H9 (cell line): ENCODE measurements at regions not wholly inside any gene's neighbourhood (a gene's known extent, or its start where the extent isn't known, plus 50 kb on each side); places are given as distances from the start of the nearest gene placed in this dataset.

Experiments
- DNase-seq: peaks from one replicate; pipeline ENCODE4 v3.0.0-alpha.2; 2017
- H2AFZ ChIP-seq: one replicate; pipeline ENCODE4 v1.6.1; 2013; ENCODE audit warnings: mild to moderate bottlenecking, low read length, control low read depth, moderate library complexity
- H2AK5ac ChIP-seq: 2 replicates; pipeline ENCODE4 v1.6.1; 2013; ENCODE audit warnings: low read length, control low read depth, mixed read lengths; ENCODE audit not compliant: insufficient read length
- H2BK120ac ChIP-seq: one replicate; pipeline ENCODE4 v1.6.1; 2013; ENCODE audit warnings: low read depth, mild to moderate bottlenecking, low read length, control low read depth, inconsistent platforms; ENCODE audit not compliant: poor library complexity, severe bottlenecking
- H2BK12ac ChIP-seq: 2 replicates; pipeline ENCODE4 v1.6.1; 2013; ENCODE audit warnings: low read length, control low read depth, mixed read lengths, low read depth; ENCODE audit not compliant: insufficient read length
- H2BK15ac ChIP-seq: 2 replicates; pipeline ENCODE4 v1.6.1; 2013; ENCODE audit warnings: low read depth, low read length, control low read depth
- H2BK20ac ChIP-seq: one replicate; pipeline ENCODE4 v1.6.1; 2013; ENCODE audit warnings: low read depth, mild to moderate bottlenecking, low read length, control low read depth, inconsistent platforms; ENCODE audit not compliant: poor library complexity, severe bottlenecking
- H2BK5ac ChIP-seq: 2 replicates; pipeline ENCODE4 v1.6.1; 2013; ENCODE audit warnings: low read length, control low read depth, mixed read lengths; ENCODE audit not compliant: insufficient read length
- H3K14ac ChIP-seq: 2 replicates; pipeline ENCODE4 v1.6.1; 2013; ENCODE audit warnings: low read length, control low read depth; ENCODE audit not compliant: insufficient read depth
- H3K18ac ChIP-seq: 2 replicates; pipeline ENCODE4 v1.6.1; 2013; ENCODE audit warnings: low read depth, mild to moderate bottlenecking, mixed read lengths, low read length, control low read depth; ENCODE audit not compliant: insufficient read length
- H3K23ac ChIP-seq: 2 replicates; pipeline ENCODE4 v1.6.1; 2013; ENCODE audit warnings: low read length, control low read depth, mixed read lengths, low read depth; ENCODE audit not compliant: insufficient read length
- H3K23me2 ChIP-seq: 2 replicates; pipeline ENCODE4 v1.6.1; 2013; ENCODE audit warnings: low read depth, mild to moderate bottlenecking, mixed read lengths, low read length, control low read depth; ENCODE audit not compliant: insufficient read length, poor library complexity, severe bottlenecking
- H3K27ac ChIP-seq: 2 replicates; pipeline ENCODE4 v1.5.1; 2013; ENCODE audit warnings: low read length, control low read depth, mixed read lengths, low read depth; ENCODE audit not compliant: insufficient read length
- H3K27me3 ChIP-seq: 2 replicates; pipeline ENCODE4 v1.6.1; 2013; ENCODE audit warnings: low read length, control low read depth, inconsistent platforms; ENCODE audit not compliant: insufficient read depth
- H3K4ac ChIP-seq: 2 replicates; pipeline ENCODE4 v1.6.1; 2013; ENCODE audit warnings: low read depth, mild to moderate bottlenecking, control low read depth, inconsistent platforms, low read length, moderate library complexity
- H3K4me1 ChIP-seq: 2 replicates; pipeline ENCODE4 v1.6.1; 2013; ENCODE audit warnings: low read length, control low read depth, inconsistent platforms; ENCODE audit not compliant: insufficient read depth
- H3K4me2 ChIP-seq: 2 replicates; pipeline ENCODE4 v1.6.1; 2013; ENCODE audit warnings: low read length, control low read depth, mixed read lengths; ENCODE audit not compliant: insufficient read length, insufficient read depth
- H3K56ac ChIP-seq: 2 replicates; pipeline ENCODE4 v1.6.1; 2013; ENCODE audit warnings: low read depth, mild to moderate bottlenecking, mixed read lengths, low read length, control low read depth; ENCODE audit not compliant: insufficient read length
- H3K79me1 ChIP-seq: 2 replicates; pipeline ENCODE4 v1.6.1; 2013; ENCODE audit warnings: low read depth, mild to moderate bottlenecking, moderate library complexity, low read length, control low read depth, inconsistent platforms; ENCODE audit not compliant: insufficient read depth, poor library complexity, severe bottlenecking
- H3K79me2 ChIP-seq: 2 replicates; pipeline ENCODE4 v1.6.1; 2013; ENCODE audit warnings: low read length, control low read depth, inconsistent platforms; ENCODE audit not compliant: insufficient read depth
- H3K9ac ChIP-seq: 2 replicates; pipeline ENCODE4 v1.6.1; 2013; ENCODE audit warnings: low read length, control low read depth, mixed read lengths; ENCODE audit not compliant: insufficient read length; ENCODE audit errors: extremely low read depth
- H3K9me3 ChIP-seq: one replicate; pipeline ENCODE4 v1.6.1; 2013; ENCODE audit warnings: low read depth, low read length, inconsistent platforms; ENCODE audit not compliant: control insufficient read depth
- H3T11ph ChIP-seq: one replicate; pipeline ENCODE4 v1.6.1; 2013; ENCODE audit warnings: mild to moderate bottlenecking, low read length, control low read depth, inconsistent platforms
- H4K20me1 ChIP-seq: one replicate; pipeline ENCODE4 v1.6.1; 2013; ENCODE audit not compliant: control insufficient read depth, insufficient read length, insufficient read depth
- H4K5ac ChIP-seq: 2 replicates; pipeline ENCODE4 v1.6.1; 2013; ENCODE audit warnings: low read depth, mild to moderate bottlenecking, mixed read lengths, low read length, control low read depth; ENCODE audit not compliant: insufficient read length
- H4K8ac ChIP-seq: replicated peaks from 2 replicates; pipeline ENCODE4 v1.6.1; 2013; ENCODE audit warnings: low read length, control low read depth, mixed read lengths, low read depth; ENCODE audit not compliant: insufficient read length
- H4K91ac ChIP-seq: 2 replicates; pipeline ENCODE4 v1.6.1; 2013; ENCODE audit warnings: low read depth, mild to moderate bottlenecking, moderate library complexity, mixed read lengths, low read length, control low read depth; ENCODE audit not compliant: insufficient read length
- H3K27ac Mint-ChIP-seq, 3 experiments: 2 replicates in 2 of 3; 3 replicates in 1 of 3; pipeline ENCODE4 v1.8.0; 2020 to 2021; ENCODE audit warnings: mixed read lengths in 3 of 3, mild to moderate bottlenecking in 1 of 3, moderate library complexity in 1 of 3
- H3K27me3 Mint-ChIP-seq: 2 replicates; pipeline ENCODE4 v1.8.0; 2021; ENCODE audit warnings: low read depth, mild to moderate bottlenecking, moderate library complexity, mixed read lengths
- H3K36me3 Mint-ChIP-seq, 3 experiments: 2 replicates in 2 of 3; 3 replicates in 1 of 3; pipeline ENCODE4 v1.8.0; 2020 to 2021; ENCODE audit warnings: low read depth in 3 of 3, mixed read lengths in 3 of 3; ENCODE audit not compliant: insufficient read depth in 1 of 3
- H3K4me1 Mint-ChIP-seq, 2 experiments: 2 replicates each; pipeline ENCODE4 v1.8.0; 2020; ENCODE audit warnings: mixed read lengths in 2 of 2
- H3K4me3 Mint-ChIP-seq, 2 experiments: 2 replicates in 1 of 2; 3 replicates in 1 of 2; pipeline ENCODE4 v1.8.0; 2020 to 2021; ENCODE audit warnings: mild to moderate bottlenecking in 2 of 2, mixed read lengths in 2 of 2, moderate library complexity in 1 of 2
- H3K9me3 Mint-ChIP-seq, 2 experiments: 2 replicates in 1 of 2; 3 replicates in 1 of 2; pipeline ENCODE4 v1.8.0; 2020; ENCODE audit warnings: mild to moderate bottlenecking in 2 of 2, mixed read lengths in 2 of 2, moderate library complexity in 1 of 2
- WGBS: extraction: QIAGEN DNeasy Blood & Tissue Kit; methylation state at CpG from one replicate; pipeline ENCODE4 v1.1.7; 2013; ENCODE audit warnings: missing lambda C conversion rate, low lambda C conversion rate, mixed read lengths; ENCODE audit not compliant: insufficient read length; ENCODE audit errors: extremely low coverage; 5-methylcytosine and 5-hydroxymethylcytosine counted together
- TF ChIP-seq, protein P1 (sequence below): fragments of 200-600 bp; sonication (generic); conservative IDR thresholded peaks from 3 replicates; pipeline ENCODE4 v1.8.0; 2021; ENCODE audit warnings: antibody characterized with exemption, mild to moderate bottlenecking

DNA sequence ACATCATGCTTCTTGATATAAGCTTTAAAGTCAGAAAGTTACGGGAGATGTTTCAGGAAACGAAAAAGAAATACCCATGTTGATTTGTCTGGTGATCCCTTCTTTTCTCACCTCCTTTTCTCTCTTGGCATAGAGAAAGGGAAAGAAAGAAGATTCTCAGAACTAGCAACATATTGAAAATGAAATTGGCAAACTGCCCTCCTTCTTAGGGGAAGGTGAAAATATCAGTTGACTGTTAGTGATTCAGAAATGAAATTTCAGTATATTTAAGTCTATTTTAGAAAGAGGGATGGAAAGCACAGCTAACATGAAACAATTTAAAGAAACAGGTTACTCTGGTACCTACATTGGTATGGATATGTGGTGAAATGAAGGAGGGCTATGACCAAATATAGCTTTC is 918.1 kb downstream of the METTL15 start:
- no peak overlapping the region for H3T11ph ChIP-seq
- H3K27ac ChIP-seq = no peak overlapping the region
- no peak overlapping the region for H4K5ac ChIP-seq
- no peak overlapping the region for H3K4me2 ChIP-seq
- Mint-ChIP-seq H3K36me3 (peaks cover 6 to 17% (median 11%) of the 10 kb centered on the region in 3 experiments; a peak in 6 of 7 replicates), H3K4me3 (no peak overlapping the region), H3K9me3 (peaks cover 21 to 24% of the 10 kb centered on the region in 2 experiments), H3K4me1 (no peaks in the 10 kb centered on the region), H3K27me3 (no peaks in the 10 kb centered on the region), H3K27ac (no peak overlapping the region)
- no peak overlapping the region for H3K9ac ChIP-seq
- H3K79me1 ChIP-seq = no peaks in the 10 kb centered on the region
- H4K20me1 ChIP-seq = no peaks in the 10 kb centered on the region
- no peak overlapping the region for H2AK5ac ChIP-seq
- no peaks in the 10 kb centered on the region for H3K79me2 ChIP-seq
- no peak overlapping the region for H2BK20ac ChIP-seq
- no peak overlapping the region for H2BK5ac ChIP-seq
- H3K23ac ChIP-seq = no peak overlapping the region
- no CpG with 5 or more reads among the region's 2 CpGs for WGBS
- no peak overlapping the region for H3K14ac ChIP-seq
- H3K23me2 ChIP-seq = no peaks in the 10 kb centered on the region
- no peak overlapping the region for H3K18ac ChIP-seq
- no peak overlapping the region for H4K8ac ChIP-seq
- no peaks in the 10 kb centered on the region for H3K27me3 ChIP-seq
- H2BK120ac ChIP-seq = no peak overlapping the region
- H3K4me1 ChIP-seq = no peaks in the 10 kb centered on the region
- no peak overlapping the region for H3K56ac ChIP-seq
- TF ChIP-seq, protein P1, sequence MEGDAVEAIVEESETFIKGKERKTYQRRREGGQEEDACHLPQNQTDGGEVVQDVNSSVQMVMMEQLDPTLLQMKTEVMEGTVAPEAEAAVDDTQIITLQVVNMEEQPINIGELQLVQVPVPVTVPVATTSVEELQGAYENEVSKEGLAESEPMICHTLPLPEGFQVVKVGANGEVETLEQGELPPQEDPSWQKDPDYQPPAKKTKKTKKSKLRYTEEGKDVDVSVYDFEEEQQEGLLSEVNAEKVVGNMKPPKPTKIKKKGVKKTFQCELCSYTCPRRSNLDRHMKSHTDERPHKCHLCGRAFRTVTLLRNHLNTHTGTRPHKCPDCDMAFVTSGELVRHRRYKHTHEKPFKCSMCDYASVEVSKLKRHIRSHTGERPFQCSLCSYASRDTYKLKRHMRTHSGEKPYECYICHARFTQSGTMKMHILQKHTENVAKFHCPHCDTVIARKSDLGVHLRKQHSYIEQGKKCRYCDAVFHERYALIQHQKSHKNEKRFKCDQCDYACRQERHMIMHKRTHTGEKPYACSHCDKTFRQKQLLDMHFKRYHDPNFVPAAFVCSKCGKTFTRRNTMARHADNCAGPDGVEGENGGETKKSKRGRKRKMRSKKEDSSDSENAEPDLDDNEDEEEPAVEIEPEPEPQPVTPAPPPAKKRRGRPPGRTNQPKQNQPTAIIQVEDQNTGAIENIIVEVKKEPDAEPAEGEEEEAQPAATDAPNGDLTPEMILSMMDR = no peak
- no peak overlapping the region for H2BK15ac ChIP-seq
- no peak overlapping the region for H3K4ac ChIP-seq
- no peak overlapping the region for H2BK12ac ChIP-seq
- H2AFZ ChIP-seq = no peak overlapping the region
- no peak for DNase-seq
- no peaks in the 10 kb centered on the region for H3K9me3 ChIP-seq
- no peak overlapping the region for H4K91ac ChIP-seq
